NT2/D1 (cell line): ENCODE measurements at regions not wholly inside any gene's neighbourhood (a gene's known extent, or its start where the extent isn't known, plus 50 kb on each side); places are given as distances from the start of the nearest gene placed in this dataset.

Source experiments
- YY1 ChIP-seq: IDR thresholded peaks from 2 replicates; pipeline ENCODE4 v1.6.1; 2011; ENCODE audit not compliant: insufficient read length, insufficient read depth
- ZNF274 ChIP-seq: IDR thresholded peaks from 2 replicates; pipeline ENCODE4 v1.6.1; 2011; ENCODE audit warnings: mild to moderate bottlenecking, low read depth, low read length

DNA sequence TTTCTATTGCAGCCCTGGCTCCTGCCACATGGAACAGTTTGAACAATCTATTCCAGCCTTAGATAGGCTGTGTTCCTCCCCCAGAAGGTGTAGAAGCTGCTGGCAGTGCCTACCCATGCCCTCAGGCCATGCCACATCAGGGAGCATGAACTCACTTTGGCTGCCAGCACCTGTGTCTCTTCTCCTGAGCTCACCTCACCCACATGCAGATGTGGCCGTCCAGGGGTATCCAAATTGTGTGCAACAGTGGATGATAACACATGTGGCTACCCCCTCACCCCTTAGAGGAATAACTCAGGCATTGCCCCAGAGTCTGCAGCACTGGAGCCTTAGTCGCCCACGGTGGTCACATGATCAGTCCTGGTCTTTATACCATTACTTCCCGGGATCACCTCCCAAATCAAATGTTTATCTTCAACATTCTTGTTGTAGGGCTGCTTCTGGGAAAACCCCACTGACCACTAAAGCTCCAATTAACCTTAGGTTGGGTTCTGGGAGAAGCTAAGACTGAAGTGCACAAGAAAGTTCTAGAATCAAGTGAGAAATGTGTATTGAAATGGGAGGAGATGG, 110.4 kb downstream of the BANF2 start:
- TF ChIP-seq ZNF274 = no peak
- TF ChIP-seq YY1 = no peak
